Activated CD4-positive, alpha-beta T cell treated with anti-CD3 and anti-CD28 coated beads for 48 hours (primary cell): ENCODE measurements at regions not wholly inside any gene's neighbourhood (a gene's known extent, or its start where the extent isn't known, plus 50 kb on each side); places are given as distances from the start of the nearest gene placed in this dataset.
"Not testable (repeated sequence)": the region's sequence is repeated elsewhere in the genome, so short reads cannot be mapped to it uniquely, and the experiment has no call there.

Experiments used
- DNase-seq: peaks from one replicate; pipeline ENCODE4 v3.0.0-alpha.2; 2020

DNA sequence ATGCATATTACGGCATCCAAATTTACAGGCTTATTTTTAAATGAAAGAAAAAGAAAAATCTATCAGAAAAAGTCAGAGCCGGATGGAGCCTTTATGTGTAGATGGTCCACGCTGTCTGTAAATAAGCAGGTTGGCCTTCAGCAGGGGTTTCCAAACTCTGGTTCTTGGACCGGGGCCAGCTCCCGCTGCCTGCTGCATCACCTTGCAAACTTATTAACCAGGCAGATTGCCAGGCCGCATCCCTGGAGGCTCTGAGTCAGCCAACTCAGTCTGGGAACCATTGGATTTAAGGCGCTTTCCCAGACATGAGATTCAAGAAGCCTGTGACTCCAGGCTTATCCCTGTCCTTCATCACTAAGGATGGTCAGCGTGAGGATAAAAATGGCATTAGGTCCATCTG, 212.4 kb downstream of the OPA1 start:
- DNase-seq: no peak

DNA sequence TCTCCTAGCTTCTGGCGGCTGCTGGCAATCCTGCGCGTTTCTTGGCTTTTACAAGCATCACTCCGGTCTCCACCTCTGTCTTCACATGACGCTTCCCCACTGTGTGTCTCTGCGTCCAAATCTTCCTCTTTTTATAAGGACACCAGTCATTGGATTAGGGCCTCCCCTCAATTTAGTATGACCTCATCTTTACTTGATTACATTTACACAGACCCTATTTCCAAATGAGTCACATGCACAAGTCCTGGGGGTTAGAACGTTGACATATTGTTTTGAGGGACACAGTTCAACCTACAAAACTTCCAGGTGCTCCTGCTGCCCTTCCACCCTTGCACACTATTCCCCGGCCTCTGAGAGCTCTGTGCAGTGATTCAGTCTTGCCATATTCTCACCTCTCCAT, 215.3 kb downstream of the OPA1 start:
- no peak for DNase-seq

DNA sequence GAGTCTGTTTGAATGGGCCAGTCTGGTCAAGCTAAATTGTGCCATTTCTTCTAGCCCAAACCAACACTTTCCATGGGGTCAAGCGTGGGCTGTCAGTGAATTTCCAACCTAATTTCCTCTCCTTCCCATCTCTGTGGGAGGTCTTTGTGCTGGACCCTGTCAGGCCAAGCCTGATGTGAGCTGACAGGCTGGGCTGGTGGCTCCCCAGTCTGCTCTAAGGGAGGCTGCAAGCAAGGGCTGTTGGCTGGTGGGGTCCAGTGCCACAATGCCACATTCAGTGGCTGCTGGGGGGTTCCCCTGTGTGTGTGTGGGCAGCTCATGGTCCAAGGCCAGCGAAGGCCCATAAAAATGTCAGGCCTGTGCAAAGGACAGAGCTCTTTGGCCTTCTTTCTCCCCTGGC, 216.1 kb downstream of the OPA1 start:
- DNase-seq: no peak

DNA sequence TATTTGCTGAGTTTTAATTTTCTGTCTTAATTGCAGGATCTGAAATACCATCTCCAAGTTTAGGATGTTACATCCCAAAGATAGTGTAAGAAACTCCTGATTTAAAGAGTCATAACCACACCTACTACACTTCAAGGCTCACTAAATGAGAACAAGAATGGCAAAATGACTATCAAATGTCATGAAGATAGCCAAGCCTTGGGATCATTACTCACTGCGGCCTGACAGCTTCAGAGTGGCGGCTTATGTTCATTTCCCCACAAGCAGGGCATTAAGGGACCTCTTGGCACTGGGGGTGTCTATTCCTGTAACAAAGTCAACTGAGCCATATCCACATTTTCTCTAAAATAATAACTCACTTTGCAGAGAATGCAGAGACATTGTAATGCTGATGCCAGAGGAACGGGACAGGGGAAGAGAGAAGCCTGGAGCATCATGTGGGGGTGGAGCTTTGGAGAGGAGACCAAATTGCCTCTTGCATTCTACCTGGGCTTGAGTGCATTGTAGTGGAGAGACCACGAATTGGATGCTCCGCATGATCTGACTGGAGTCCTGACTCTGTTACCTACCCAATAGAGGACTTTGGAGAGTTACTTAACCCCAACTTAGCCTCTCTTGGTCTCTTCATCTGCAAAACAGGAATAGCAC, 219.2 kb downstream of the OPA1 start:
- no peak for DNase-seq

DNA sequence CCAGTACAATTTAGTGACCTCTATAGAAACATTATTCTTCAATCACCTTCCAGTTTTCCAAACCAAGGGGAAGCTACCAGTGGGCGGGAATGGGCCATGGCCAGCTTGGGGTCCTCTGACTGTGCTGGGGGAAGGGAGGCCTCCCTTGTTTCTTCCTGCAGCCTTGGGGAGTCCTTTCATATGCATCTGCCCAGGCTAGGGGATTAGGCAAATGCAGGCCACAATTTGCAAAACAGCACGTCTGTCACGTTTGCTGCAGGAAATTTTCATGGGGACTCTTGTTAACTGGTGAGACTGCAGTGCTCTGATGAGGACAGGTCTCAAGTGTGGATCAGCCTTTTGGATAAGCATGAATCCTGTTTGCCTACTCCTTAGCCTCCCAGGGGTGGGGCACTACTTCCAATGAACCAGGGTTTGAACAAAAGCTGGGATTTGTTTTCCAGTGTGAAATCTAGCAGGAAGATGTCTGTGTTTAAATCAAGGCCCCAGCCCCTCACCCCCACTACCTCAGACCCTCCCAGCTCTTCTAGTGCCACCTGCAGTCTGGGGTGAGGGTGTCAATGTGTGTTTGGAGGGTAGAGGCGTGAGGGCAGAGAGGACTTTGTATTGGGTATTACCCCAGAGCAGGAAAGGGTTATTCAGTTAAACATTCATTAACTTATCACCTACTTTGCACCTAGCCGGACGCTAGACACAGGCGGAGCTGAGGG, 219.9 kb downstream of the OPA1 start:
- no peak for DNase-seq

DNA sequence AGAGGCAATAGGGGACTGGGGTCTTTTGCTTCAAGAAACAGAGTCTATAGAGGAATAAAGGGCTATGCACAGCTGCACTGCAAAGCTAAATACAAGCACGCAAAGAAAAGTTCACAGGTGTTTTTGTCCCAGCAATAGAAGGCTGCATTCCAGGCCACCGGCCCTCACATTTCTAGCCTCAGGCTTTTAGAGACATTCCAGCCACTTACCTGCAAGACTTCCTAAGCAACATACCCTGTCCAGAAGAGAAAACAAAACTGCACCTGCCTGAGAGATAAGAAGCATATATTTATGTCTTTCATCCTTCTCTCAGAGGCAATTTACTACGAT, 220.5 kb downstream of the OPA1 start:
- no peak for DNase-seq

DNA sequence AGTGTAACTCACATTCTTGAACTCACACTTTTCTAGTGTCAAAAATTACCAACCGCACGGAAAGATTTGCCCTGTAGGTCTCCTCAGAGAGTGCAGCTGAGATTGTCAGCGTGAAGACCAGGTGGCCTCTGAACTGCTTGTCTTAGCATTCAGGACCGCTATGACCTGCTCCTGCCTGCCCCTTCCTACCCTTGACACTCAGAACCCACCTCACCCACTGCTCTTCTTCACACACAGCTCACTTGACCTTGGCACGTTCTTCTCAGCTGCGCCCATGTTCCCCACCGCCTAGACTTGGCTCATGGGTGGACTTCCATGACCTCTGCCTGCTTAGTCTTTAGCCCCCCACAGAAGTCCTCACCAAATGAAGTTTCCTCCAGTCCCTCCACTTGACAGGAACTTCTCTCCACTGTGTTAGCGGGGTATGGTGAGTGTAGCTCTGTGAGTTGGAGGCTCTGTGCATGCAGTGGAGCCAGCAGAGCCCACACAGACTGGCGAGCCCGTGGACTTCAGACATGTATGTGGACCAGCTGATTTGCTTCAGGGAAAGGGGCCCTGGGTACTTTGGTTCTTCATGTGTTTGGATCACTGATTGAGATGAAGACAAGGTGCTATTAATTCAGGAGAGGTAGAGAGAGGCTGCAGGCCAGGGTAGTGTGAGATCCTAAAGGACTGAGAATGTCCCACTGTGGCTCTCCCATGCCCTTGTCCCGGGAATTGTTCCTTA, 221.3 kb downstream of the OPA1 start:
- no peak for DNase-seq

DNA sequence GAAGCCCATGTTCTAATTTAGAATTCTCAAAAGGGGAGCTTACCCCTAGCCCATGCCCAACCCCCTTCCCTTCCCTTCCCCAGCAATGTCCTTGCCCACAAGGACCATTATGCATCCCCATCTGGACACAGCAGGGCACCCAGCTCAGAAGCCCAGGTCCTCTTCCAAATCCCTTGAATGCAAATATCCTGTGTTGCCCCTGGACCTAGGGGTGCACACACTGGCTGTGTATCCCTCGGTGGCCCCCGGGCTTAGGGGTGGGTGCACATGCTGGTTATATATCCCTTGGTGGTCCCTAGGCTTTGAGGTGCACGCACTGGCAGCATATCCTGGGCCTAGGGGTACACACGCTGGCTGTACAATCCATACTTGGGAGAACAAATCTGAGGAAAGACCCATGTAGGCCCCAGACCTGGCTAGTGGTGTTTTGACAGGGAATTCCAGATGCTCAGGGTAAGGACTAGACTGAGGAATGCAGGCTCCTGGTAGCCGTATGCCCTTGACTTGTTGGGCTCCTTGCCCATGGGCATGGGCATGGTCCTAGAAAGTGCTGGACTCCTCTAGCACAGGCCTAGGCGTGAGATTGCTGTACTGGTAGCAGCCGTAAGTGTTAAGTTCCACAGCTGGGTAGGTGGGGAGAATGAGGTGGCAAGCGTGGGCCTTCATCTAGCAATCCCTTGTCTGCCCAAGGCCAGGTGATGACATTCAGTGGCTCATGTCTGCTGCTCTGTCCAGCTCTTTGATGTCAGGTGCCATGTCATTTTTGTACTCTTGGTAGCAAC, 222.4 kb downstream of the OPA1 start:
- no peak for DNase-seq

DNA sequence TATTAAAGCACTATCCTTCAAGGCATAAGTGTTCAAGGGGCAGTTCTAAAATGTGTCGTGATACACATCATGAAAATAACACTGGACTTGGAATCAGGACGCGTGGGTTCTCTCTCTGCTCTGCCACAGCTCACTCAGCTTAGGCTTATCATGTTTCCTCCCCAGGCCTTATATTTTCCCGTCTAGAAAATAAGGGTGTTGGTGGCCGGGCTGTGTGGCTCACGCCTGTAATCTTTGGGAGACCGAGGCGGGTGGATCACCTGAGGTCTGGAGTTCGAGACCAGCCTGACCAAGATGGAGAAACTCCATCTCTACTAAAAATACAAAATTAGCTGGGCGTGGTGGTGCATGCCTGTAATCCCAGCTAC, 223.0 kb downstream of the OPA1 start:
- DNase-seq: no peak

DNA sequence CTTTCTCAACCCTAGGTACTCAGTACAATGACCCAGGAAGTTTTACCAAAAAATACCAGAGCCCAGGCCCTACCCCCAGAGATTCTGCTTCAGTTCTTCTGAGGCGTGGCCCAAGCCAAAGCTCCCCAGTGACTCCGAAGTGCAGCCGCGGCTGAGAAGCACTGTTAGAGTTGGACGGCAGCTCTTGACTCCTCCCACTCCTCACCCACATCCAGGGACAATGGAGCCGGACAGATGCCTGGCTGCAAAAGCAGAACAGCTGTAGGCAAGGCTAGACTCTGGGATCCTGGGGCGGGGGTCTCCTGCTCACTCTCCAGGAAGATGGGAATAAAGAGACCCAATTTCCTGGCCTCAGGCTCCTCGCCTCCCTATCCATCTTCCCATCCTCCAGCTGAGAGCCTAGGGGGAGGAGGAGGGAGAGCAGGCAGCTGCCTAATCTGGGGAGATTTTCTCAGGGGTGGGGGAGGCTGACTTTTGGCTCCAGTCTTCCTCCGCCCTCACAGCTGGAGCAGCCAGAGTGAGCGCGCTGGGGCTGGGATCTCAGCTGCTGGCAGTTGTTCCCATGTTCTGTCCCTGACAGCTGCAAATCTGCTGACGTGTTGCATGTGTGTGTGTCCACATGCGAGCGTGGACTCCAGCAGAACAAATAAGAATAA, 223.8 kb downstream of the OPA1 start:
- DNase-seq: no peak

DNA sequence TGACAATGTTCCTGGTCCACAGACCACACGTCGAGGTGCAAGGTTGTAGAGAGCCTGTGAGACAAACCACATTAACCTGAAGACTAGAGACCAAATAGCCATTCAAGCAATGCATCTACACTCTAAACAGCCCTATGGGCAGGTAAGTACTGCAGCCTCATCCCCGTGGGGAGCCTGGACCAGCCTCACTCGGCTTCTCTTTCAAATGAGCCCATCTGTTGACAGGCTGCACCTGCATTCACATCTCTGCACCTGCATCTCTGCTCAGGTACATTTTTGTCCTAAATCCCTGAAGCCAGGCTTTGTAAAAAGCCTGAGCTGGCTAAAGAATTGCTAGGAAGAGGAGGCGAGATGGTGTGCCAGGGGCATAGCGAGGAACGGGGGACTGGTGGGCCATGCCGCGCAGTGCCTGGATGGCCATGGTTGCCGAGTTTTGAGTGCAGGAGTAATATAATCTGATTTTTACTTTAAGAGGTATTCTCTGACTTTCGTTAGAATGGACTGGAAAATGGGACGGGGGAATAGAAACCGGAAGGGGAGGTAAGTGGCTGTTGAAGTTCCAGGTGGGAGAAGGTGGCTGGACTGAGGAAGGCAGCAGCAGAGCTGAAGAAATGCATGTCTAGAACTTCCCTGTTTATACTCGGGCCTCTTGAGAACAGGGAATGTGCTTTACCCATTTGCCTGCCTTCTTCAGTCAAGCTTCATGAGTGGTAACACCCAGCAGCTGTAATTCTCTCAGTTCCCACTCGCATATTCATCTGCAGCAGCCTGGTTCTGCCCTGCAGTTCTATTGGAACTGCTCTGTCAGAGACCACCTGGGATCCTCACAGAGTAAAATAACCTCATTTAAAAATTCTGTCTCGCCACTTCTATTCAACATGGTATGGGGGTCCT, 226.4 kb downstream of the OPA1 start:
- DNase-seq: no peak

DNA sequence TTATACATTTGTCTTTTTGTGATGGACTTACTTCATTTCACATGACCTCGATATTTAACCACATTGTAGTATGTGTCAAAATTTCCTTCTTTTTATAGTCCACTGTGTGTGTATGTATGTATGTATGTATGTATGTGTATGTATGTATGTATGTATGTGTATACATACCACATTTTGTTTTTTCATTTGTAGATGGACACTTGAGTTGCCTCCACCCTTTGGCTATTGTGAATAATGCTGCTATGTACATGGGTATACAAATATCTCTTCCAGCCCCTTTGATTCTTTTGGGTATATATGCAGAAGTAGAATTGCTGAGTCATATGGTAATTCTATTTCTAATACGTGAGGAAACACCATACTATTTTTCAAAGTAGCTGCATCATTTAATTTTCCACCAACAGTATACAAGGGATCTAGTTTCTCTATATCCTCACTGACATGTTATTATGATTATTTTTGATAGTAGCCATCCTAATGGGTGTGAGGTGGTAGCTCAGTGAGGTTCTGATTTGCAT, 228.2 kb downstream of the OPA1 start:
- DNase-seq: no peak

DNA sequence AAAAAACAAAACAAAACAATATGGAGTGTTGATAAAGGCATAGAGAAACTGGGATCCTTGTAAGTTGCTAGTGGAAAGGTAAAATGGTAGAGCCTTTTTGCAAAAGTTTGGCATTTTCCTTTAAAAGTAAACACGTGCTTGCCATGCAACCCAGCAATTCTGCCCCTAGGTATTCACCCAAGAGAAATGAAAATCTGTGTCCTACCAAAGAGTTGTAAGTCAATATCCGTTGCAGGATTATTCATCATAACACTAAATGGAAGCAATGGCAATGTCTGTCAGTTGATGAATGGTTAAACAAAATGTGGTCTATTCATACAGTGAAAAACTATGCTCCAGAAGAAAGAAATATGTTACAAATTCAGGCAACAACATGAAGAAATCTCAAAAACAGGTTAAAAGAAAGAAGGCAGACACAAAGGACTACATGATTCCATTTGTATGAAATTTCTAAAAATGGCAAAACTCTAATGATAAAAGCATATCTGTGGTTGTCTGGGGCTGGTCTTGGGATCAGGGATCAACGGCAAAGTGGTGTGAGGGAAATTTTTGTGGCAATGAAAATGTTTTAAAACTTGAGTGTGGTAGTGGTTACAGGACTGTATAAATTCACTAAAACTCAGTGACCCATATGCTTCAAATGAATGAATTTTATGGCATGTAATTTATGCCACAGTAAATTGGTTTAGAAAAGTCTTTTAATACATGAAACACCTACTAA, 229.6 kb downstream of the OPA1 start:
- no peak for DNase-seq

DNA sequence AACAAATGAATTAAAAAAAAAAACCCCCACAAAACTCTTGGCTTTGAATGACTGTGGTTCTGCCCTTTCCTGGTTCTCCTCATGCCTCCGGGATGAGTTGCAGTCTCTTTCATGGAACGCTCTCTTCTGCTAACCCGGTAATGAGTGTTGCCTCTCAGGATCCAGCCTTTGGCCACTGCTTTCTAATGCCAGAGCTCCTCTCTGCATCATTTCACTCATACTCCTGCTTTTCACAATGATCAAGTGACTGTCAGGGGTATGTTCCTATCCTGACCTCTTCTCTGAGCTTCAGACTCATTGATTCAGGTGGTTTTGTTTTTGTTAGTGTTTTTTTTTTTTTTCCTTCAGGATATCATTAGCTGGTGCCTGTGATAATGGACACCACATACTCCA, 230.2 kb downstream of the OPA1 start:
- DNase-seq: not testable (repeated sequence)

DNA sequence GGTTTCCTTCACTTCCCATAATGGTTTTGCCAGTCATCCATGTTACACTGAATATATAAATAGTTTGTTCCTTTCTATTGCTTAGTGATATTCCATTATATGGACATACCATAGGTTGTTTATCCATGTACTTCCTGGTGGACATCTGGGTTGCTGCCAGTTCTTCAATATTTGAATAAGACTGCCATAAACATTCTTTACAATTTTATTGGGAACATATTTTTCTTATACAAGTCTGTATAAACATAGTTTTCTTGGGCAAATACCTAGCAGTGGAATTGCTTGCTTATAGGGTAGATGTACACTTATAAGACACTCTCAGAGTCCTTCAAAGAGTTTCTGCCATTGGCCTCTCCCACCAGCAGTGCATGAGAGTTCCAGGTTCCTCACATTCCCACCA, 231.4 kb downstream of the OPA1 start:
- DNase-seq: no peak

DNA sequence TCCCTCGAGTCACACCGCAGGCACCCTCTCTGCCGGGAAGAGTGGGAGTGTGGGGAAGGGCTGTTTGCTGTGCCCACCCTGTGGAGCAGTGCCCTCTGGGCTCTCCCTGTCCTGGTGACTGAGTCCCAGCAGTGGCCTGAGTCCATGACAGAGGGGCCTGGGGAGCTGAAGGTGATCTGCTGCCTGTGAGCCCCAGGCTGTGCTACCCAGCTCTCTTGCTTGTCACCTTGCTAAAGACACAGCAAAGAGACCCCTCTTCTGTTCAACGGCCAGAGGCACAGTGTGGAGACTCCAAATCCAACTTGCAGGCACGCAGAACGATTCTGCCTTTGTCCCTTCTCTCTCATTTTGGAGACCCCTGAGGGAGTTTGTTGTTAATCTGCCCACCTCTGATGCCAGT, 232.6 kb downstream of the OPA1 start:
- DNase-seq: no peak

DNA sequence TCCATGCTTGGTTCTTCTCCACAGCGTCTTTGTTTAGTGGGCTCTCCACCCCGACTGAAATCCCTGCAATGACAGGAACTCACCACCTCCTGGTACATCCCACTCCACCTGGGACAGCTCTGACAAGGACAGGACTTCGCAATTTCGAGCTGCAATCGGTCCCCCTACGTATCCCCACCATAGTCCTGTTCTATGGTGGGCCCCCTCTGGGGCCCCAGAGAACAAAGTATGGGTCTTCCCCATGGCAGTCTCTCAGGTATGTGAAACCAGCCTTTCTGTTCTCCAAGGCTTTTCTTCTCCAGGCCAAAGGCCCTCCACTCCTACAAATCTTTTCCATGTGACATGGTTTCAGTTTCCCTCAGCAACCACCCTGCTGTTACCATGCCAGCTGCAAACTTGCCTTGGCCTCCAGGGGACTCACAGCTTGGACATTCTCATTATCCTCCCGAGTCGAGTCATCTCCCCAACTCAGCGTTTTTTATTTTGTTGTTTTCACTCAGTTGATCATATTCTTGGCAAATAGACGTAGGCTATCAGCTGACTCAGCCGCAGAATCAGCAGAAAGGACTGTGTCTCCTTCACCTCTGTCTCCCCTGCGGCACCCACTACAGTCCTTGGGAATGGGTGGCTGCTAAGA, 233.3 kb downstream of the OPA1 start:
- peak; percentile 9 for DNase-seq

DNA sequence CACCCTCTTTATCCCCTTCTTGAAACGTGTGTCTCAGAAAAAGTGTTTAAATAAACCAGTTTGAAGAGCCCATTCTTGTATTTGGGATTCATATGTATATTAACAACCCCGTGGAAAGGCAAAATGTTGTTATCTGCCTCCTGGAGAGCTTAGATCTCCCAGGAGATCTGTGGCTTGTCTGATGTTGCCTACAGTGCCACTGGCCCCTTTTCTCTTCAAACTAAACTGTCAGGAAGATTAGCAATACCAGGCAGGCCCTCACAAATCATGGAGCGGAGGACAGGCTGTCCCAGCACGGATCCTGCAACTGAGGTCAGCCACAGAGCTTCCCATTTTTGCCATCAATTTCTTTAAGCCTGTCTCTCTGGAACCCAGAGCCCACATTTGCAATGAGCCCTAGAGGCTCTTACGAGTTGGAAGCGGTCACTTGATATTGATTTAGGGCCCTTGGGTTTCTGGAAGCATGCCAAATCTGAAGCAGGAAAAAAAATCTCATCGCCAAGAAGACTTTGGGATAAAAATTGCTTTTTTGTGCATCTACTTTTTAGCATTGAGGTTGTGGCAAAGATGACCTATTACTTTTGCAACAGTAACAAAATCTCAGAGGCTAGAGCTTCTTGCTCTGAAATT, 234.1 kb downstream of the OPA1 start:
- no peak for DNase-seq

DNA sequence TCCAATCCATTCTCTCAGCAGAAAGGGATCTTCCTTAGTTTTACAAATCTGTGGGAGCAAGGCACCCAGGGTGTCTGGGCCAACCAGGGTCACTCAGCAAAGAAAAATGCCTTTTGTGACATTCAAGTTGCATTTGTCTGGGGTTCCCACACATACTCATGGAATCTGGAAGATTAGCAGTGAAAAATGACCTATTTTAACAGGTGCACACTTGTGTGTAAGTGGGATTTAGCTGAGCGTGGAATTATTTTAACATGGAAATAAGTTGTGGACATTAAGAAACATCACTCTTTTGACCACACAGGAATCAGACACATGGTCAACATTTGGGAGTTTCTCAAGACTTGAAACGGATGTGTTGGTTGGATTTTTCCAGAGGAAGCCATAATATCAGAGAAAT, 234.9 kb downstream of the OPA1 start:
- DNase-seq: no peak

DNA sequence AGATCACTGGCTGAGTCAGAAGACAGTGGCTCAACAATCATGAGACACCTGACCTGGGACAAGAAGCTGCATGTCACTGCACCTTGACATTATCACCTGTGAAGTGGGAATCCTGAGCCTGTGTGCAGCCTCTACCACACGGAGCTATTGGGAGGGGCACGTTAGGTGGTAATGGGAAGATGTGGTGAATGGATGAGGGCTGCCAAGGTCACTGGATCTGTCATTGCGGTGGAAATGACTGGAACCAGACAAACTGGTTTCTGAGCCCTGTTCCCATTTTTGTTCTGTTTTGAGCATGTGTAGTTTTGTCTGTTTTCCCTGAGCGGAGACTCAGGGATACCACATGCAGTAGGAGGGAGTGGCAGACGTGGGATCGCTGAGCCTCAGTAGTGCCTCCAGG, 235.5 kb downstream of the OPA1 start:
- DNase-seq: no peak
